ENCODE measurements at regions not wholly inside any gene's neighbourhood (a gene's known extent, or its start where the extent isn't known, plus 50 kb on each side); places are given as distances from the start of the nearest gene placed in this dataset.

DNA sequence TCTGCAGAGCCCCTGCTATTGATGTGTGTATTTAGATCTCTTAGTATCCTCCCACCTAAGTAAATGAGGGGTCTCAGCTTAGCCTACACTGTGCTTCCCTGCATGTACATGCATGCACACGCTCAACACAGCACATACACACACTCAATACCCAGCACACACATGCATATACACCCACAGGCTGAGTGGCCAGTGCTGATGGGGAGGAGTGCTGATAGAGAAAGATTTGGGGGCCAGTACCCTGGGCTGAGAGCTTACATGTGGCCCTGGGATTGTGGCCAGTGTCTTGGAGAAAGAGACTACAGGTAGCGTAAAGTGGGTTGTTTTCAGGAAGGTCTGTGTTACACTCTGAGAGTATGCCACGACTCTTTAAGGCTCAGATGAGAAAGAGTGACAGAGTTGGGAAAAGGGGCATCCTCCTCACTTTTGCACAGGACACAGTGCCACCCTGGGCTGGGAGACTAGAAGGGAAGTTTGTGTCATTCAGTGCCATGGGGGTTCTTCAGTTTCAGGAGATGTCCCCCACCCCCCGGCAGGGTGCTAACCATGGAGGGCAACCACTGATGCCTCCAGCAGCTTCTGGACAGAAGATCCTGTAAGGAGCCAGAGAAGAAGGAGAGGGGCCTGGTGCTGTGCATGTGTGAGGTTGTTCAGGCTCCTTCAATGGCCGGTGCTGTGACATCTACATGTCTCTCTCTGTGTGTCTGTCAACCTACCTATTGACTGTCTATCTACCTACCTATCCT lies 166.8 kb downstream of the RHOU start:
- H3K27me3 ChIP-seq (ENCODE audit: insufficient read depth, low read depth, severe bottlenecking): no peaks in the 10 kb centered on the region
- TF ChIP-seq CTCF (IDR thresholded peaks at IDR 0.05; ENCODE audit: low read depth, low read length): no peak
- no peak overlapping the region for H3K27ac ChIP-seq
- H3K36me3 ChIP-seq: no peaks in the 10 kb centered on the region
- DNase-seq: no peak
- H3K4me3 ChIP-seq (ENCODE audit: low read depth, low read length): no peak overlapping the region
- no peaks in the 10 kb centered on the region for H3K9me3 ChIP-seq (ENCODE audit: severe bottlenecking)

DNA sequence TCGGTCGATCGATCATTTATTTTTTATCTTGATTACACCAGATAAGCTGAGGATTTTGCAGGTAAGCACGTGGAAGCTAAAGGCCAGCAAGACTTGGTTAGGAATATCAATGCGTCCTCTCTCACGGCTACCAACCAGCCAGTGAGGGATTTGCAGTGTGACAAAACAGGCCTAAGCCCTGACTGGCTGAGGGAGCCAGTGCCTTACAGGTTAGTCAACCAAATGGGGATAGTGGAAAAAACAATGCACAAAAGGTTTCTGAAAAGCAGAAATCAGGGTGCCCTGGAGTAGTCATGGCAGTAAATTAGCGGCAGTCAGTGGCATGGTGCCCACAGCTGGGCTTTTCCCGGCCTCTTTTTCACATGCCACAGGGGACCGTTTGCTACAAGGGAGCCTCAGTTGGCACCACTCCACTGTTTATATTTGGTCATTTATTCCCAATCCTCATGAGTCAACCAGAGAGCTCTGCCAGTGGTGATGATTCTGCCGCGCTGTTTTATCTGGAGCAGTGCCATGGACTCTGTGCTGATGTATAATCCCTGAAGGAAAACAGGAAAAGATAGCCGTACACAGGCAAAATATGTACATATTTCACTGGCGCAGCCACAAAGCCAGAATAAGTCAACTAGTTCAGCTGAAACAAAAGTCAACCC lies 167.6 kb downstream of the RHOU start:
- no peak overlapping the region for H3K4me3 ChIP-seq (ENCODE audit: low read depth, low read length)
- TF ChIP-seq CTCF (IDR thresholded peaks at IDR 0.05; ENCODE audit: low read depth, low read length): no peak
- H3K9me3 ChIP-seq (ENCODE audit: severe bottlenecking): no peaks in the 10 kb centered on the region
- H3K27me3 ChIP-seq (ENCODE audit: insufficient read depth, low read depth, severe bottlenecking): no peaks in the 10 kb centered on the region
- H3K27ac ChIP-seq: no peak overlapping the region
- no peaks in the 10 kb centered on the region for H3K36me3 ChIP-seq
- no peak for DNase-seq

DNA sequence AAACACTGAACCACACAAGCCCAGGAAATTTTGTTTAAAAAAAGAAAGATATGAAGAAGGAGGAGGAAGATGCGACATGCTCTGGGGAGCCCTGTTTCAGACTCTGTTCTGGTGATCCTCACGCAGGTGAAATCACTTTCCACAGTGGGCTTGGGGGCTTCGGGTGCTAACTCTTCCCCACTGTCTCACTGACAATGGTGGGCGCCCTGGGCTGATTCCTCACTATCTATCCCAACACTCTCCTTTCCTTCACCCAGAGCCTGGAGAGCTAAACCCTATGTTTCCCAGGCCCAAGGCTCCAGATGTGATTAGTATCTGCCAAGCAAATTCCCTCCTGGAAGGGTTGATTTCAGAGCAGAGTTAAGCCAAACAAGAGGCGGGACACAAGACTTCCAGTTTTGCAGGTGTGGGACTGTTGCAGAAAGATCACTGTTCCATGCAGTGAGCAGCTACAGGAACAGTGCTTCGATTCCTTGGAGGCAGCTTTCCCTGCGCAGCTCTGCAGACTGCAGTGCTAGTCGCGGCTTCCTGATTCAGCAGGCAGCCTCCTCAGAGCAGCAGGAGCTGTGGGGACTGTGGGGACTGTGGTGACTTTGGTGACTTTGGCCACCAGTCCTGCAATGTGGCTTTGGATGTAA lies 168.3 kb downstream of the RHOU start:
- no peak for TF ChIP-seq CTCF (IDR thresholded peaks at IDR 0.05; ENCODE audit: low read depth, low read length)
- no peak for DNase-seq
- H3K27ac ChIP-seq: no peak overlapping the region
- no peaks in the 10 kb centered on the region for H3K27me3 ChIP-seq (ENCODE audit: insufficient read depth, low read depth, severe bottlenecking)
- no peaks in the 10 kb centered on the region for H3K9me3 ChIP-seq (ENCODE audit: severe bottlenecking)
- H3K4me3 ChIP-seq (ENCODE audit: low read depth, low read length): no peak overlapping the region
- no peaks in the 10 kb centered on the region for H3K36me3 ChIP-seq

DNA sequence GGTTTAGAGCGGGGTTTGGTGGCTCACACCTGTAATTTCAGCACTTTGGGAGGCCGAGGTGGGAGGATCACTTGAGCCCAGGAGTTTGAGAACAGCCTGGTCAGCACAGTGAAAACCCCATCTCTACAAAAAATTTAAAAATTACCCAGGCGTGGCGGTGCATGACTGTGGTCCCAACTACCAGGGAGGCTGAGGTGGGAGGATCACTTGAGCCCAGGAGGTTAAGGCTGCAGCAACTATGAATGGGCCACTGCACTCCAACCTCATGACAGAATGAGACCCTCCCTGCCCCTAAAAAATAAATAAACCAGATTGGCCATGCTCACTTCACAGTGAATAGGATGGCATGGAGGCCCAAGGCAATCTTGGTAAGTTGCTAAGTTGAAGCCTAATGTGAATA lies 168.9 kb downstream of the RHOU start:
- DNase-seq: no peak
- Histone ChIP-seq H3K27me3 (ENCODE audit: insufficient read depth, low read depth, severe bottlenecking) (no peaks in the 10 kb centered on the region), H3K36me3 (no peaks in the 10 kb centered on the region), H3K27ac (no peak overlapping the region), H3K4me3 (ENCODE audit: low read depth, low read length) (no peak overlapping the region), H3K9me3 (ENCODE audit: severe bottlenecking) (no peaks in the 10 kb centered on the region)
- TF ChIP-seq CTCF (IDR thresholded peaks at IDR 0.05; ENCODE audit: low read depth, low read length): no peak

- no peak overlapping the region for H3K4me3 ChIP-seq (ENCODE audit: low read depth, low read length)
- H3K27ac ChIP-seq: no peak overlapping the region
- DNase-seq: no peak
- no peaks in the 10 kb centered on the region for H3K36me3 ChIP-seq
- no peaks in the 10 kb centered on the region for H3K9me3 ChIP-seq (ENCODE audit: severe bottlenecking)
- no peaks in the 10 kb centered on the region for H3K27me3 ChIP-seq (ENCODE audit: insufficient read depth, low read depth, severe bottlenecking)
- TF ChIP-seq CTCF (IDR thresholded peaks at IDR 0.05; ENCODE audit: low read depth, low read length): no peak
These were observed 170.4 kb downstream of the RHOU start for GRCh38 chr1:228905701-228906101.
